Mesodermal cell (in vitro differentiated cells): ENCODE measurements at regions not wholly inside any gene's neighbourhood (a gene's known extent, or its start where the extent isn't known, plus 50 kb on each side); places are given as distances from the start of the nearest gene placed in this dataset.

ENCODE experiments used
- H3K27ac ChIP-seq: 2 replicates; pipeline ENCODE4 v1.7.0; 2013; ENCODE audit warnings: mild to moderate bottlenecking, low read depth, low read length, moderate library complexity; ENCODE audit not compliant: severe bottlenecking
- H3K36me3 ChIP-seq: 2 replicates; pipeline ENCODE4 v1.7.1; 2013; ENCODE audit warnings: mild to moderate bottlenecking, low read length, moderate library complexity; ENCODE audit not compliant: control insufficient read depth, insufficient read depth
- H3K4me1 ChIP-seq: one replicate; pipeline ENCODE4 v1.7.1; 2013; ENCODE audit warnings: mild to moderate bottlenecking, low read length; ENCODE audit not compliant: insufficient read depth, control insufficient read depth, poor library complexity, severe bottlenecking
- H3K4me3 ChIP-seq: 2 replicates; pipeline ENCODE4 v1.7.0; 2013; ENCODE audit warnings: low read length, control low read depth, mild to moderate bottlenecking; ENCODE audit not compliant: insufficient read depth, poor library complexity, severe bottlenecking; ENCODE audit errors: extremely low read depth
- H3K9me3 ChIP-seq: 2 replicates; pipeline ENCODE4 v1.7.1; 2013; ENCODE audit warnings: mild to moderate bottlenecking, low read length, moderate library complexity; ENCODE audit not compliant: control insufficient read depth
- WGBS, 2 experiments: methylation state at CpG; one replicate each; pipeline ENCODE4 v1.1.5; 2013; ENCODE audit warnings: missing lambda C conversion rate in 2 of 2; ENCODE audit not compliant: insufficient coverage in 2 of 2; 5-methylcytosine and 5-hydroxymethylcytosine counted together

- no peaks in the 10 kb centered on the region for H3K4me1 ChIP-seq
- 100% methylated on average over 1 of the region's 2 CpGs; no CpG with 5 or more reads in 1 of the 2 experiments for WGBS, 2 experiments
- H3K9me3 ChIP-seq = no peaks in the 10 kb centered on the region
- H3K27ac ChIP-seq = no peak overlapping the region
- H3K4me3 ChIP-seq = no peak overlapping the region
- no peaks in the 10 kb centered on the region for H3K36me3 ChIP-seq
Measured at GRCh38 chrX:124282580-124282979, 49.9 kb upstream of the TEX13D start.
